Mesenchymal stem cell (in vitro differentiated cells and primary cell): ENCODE measurements at regions not wholly inside any gene's neighbourhood (a gene's known extent, or its start where the extent isn't known, plus 50 kb on each side); places are given as distances from the start of the nearest gene placed in this dataset.

Experiments used
- DNase-seq: peaks from one replicate; pipeline ENCODE4 v3.0.0-alpha.2; 2013
- H2AFZ ChIP-seq: one replicate; pipeline ENCODE4 v1.6.1; 2013; ENCODE audit warnings: low read depth, mild to moderate bottlenecking, control low read depth, inconsistent platforms, low read length, moderate library complexity
- H2AK5ac ChIP-seq: 2 replicates; pipeline ENCODE4 v1.6.1; 2013; ENCODE audit warnings: low read length, moderate library complexity, mild to moderate bottlenecking, inconsistent platforms; ENCODE audit not compliant: severe bottlenecking
- H2BK120ac ChIP-seq: one replicate; pipeline ENCODE4 v1.6.1; 2013; ENCODE audit warnings: low read depth, mild to moderate bottlenecking, inconsistent platforms, low read length, moderate library complexity
- H2BK12ac ChIP-seq, 2 experiments: one replicate each; pipeline ENCODE4 v1.6.1; 2013; ENCODE audit warnings: inconsistent platforms in 2 of 2, low read length in 2 of 2, mild to moderate bottlenecking in 2 of 2, moderate library complexity in 2 of 2, control low read depth in 1 of 2
- H2BK15ac ChIP-seq: one replicate; pipeline ENCODE4 v1.6.1; 2013; ENCODE audit warnings: mild to moderate bottlenecking, low read depth, inconsistent platforms; ENCODE audit not compliant: poor library complexity, severe bottlenecking
- H2BK5ac ChIP-seq: 2 replicates; pipeline ENCODE4 v1.6.1; 2013; ENCODE audit warnings: low read depth, mild to moderate bottlenecking, low read length, control low read depth, inconsistent platforms; ENCODE audit not compliant: poor library complexity, severe bottlenecking
- H3K14ac ChIP-seq, 2 experiments: one replicate each; pipeline ENCODE4 v1.6.1; 2013; ENCODE audit warnings: inconsistent platforms in 2 of 2, low read length in 2 of 2, control low read depth in 1 of 2, mild to moderate bottlenecking in 1 of 2, moderate library complexity in 1 of 2
- H3K18ac ChIP-seq, 2 experiments: one replicate each; pipeline ENCODE4 v1.6.1; 2013; ENCODE audit warnings: inconsistent platforms in 2 of 2, low read length in 2 of 2, control low read depth in 1 of 2, low read depth in 1 of 2, mild to moderate bottlenecking in 1 of 2
- H3K23ac ChIP-seq, 2 experiments: one replicate each; pipeline ENCODE4 v1.6.1; 2013; ENCODE audit warnings: inconsistent platforms in 2 of 2, low read length in 2 of 2, mild to moderate bottlenecking in 2 of 2, moderate library complexity in 2 of 2, control low read depth in 1 of 2
- H3K27ac ChIP-seq: 2 replicates; pipeline ENCODE4 v1.5.1; 2013; ENCODE audit warnings: mild to moderate bottlenecking, moderate library complexity, low read length, control low read depth, inconsistent platforms; ENCODE audit not compliant: poor library complexity, severe bottlenecking
- H3K27me3 ChIP-seq, 2 experiments: 2 replicates each; pipeline versions ENCODE4 v1.6.1 to v1.7.0; 2013; ENCODE audit warnings: low read length in 2 of 2, mild to moderate bottlenecking in 2 of 2, moderate library complexity in 2 of 2, control low read depth in 1 of 2, inconsistent platforms in 1 of 2; ENCODE audit not compliant: control insufficient read depth in 1 of 2, insufficient read depth in 1 of 2
- H3K36me3 ChIP-seq, 2 experiments: 2 replicates each; pipeline versions ENCODE4 v1.6.1 to v1.7.0; 2013; ENCODE audit warnings: low read length in 2 of 2, control low read depth in 1 of 2, inconsistent platforms in 1 of 2, low read depth in 1 of 2, mild to moderate bottlenecking in 1 of 2; ENCODE audit not compliant: insufficient read depth in 2 of 2, control insufficient read depth in 1 of 2
- H3K4ac ChIP-seq, 2 experiments: one replicate each; pipeline ENCODE4 v1.6.1; 2013; ENCODE audit warnings: inconsistent platforms in 2 of 2, low read length in 2 of 2, mild to moderate bottlenecking in 2 of 2, moderate library complexity in 2 of 2, control low read depth in 1 of 2, low read depth in 1 of 2
- H3K4me1 ChIP-seq: 2 replicates; pipeline ENCODE4 v1.6.1; 2013; ENCODE audit warnings: low read depth, low read length, control low read depth; ENCODE audit not compliant: control insufficient read depth, insufficient read depth
- H3K4me2 ChIP-seq: 2 replicates; pipeline ENCODE4 v1.6.1; 2013; ENCODE audit warnings: low read length, mild to moderate bottlenecking, inconsistent platforms; ENCODE audit not compliant: poor library complexity, severe bottlenecking
- H3K4me3 ChIP-seq, 2 experiments: 2 replicates each; pipeline versions ENCODE4 v1.5.1 to v1.7.0; 2013; ENCODE audit warnings: low read length in 2 of 2, mild to moderate bottlenecking in 2 of 2, control low read depth in 1 of 2, low read depth in 1 of 2; ENCODE audit not compliant: insufficient read depth in 1 of 2
- H3K79me1 ChIP-seq: replicated peaks from 2 replicates; pipeline ENCODE4 v1.6.1; 2013; ENCODE audit warnings: mild to moderate bottlenecking, control low read depth, low read length, inconsistent platforms; ENCODE audit not compliant: poor library complexity, severe bottlenecking
- H3K9ac ChIP-seq: 2 replicates; pipeline ENCODE4 v1.7.0; 2013; ENCODE audit warnings: mild to moderate bottlenecking, low read length, moderate library complexity
- H3K9me3 ChIP-seq: 2 replicates; pipeline ENCODE4 v1.7.0; 2013; ENCODE audit warnings: mild to moderate bottlenecking, low read length; ENCODE audit not compliant: control insufficient read depth
- H4K8ac ChIP-seq: one replicate; pipeline ENCODE4 v1.6.1; 2013; ENCODE audit warnings: inconsistent platforms, mild to moderate bottlenecking, low read length, moderate library complexity
- H4K91ac ChIP-seq: one replicate; pipeline ENCODE4 v1.6.1; 2013; ENCODE audit warnings: mild to moderate bottlenecking, low read length, inconsistent platforms
- WGBS: methylation state at CpG from one replicate; pipeline ENCODE4 v1.1.7; 2013; ENCODE audit warnings: mixed read lengths; 5-methylcytosine and 5-hydroxymethylcytosine counted together

DNA sequence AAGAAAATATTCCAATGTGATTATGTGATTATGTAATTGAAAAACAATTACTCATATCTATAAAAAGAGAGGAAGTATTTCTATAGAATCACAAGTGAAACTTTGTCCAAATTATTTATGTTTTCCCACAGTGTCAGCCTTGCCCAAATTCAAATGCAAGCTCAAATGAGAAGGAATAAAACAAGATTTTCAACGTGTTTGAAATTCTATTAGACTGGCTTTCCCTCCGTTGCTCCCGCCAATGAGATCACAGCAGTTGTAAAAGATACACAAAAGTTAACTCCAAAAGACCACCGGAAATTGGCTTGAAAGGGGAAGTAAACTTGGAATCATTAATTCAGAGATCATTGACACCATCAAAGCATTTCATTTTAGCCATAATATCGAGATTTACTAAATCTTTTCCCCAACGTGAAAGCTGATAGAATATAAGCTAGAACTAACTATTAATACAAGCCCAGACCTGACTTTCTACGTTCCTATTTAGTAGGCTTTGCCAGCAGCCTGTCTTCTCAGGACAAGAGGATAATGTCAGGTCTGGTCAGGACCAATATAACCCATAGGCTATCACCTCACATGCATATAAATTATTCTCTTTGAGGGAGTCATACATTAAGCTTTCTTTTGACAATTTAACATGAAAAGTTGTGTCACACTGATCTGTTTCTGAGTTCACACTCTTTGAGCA, 222.6 kb upstream of the CHAC2 start:
- Histone ChIP-seq H3K27ac (no peak overlapping the region), H3K4me3 (no peak overlapping the region), H3K4ac (no peak overlapping the region), H3K36me3 (no peaks in the 10 kb centered on the region), H4K91ac (no peak overlapping the region), H2BK12ac (no peak overlapping the region), H3K9ac (no peak overlapping the region), H4K8ac (no peak overlapping the region), H2BK15ac (no peak overlapping the region), H3K4me1 (no peaks in the 10 kb centered on the region), H2BK120ac (no peak overlapping the region), H3K23ac (no peak overlapping the region), H3K9me3 (peaks cover 8% of the 10 kb centered on the region), H3K18ac (no peak overlapping the region), H3K14ac (no peak overlapping the region), H3K4me2 (no peak overlapping the region), H2BK5ac (no peak overlapping the region), H3K27me3 (no peaks in the 10 kb centered on the region), H2AFZ (no peak overlapping the region), H2AK5ac (no peak overlapping the region), H3K79me1 (no peaks in the 10 kb centered on the region)
- no peak for DNase-seq
- 82% methylated on average over 7 of the region's 7 CpGs for WGBS

DNA sequence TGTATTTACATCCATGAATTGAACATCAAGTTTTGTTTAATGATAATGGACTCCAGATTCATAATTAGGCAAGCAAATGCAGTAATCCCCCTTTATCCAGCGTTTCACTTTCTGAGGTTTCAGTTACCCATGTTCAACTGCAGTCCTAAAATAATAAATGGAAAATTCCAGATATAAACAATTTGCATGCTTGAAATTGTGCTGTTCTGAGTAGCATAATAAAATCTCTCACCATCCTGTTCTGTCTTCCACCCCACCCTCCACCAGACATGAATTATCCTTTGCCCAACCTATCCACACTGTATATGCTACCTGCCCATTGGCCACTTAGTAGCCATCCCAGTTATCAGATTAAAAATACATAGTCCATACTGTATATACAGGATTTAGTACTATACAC, 224.5 kb upstream of the CHAC2 start:
- Histone ChIP-seq H3K4ac (no peak overlapping the region), H3K18ac (no peak overlapping the region), H2BK12ac (no peak overlapping the region), H4K8ac (no peak overlapping the region), H2BK5ac (no peak overlapping the region), H3K14ac (no peak overlapping the region), H2AFZ (no peak overlapping the region), H3K9me3 (peaks cover 8% of the 10 kb centered on the region), H3K27me3 (no peaks in the 10 kb centered on the region), H4K91ac (no peak overlapping the region), H3K23ac (no peak overlapping the region), H3K4me1 (no peaks in the 10 kb centered on the region), H3K4me3 (no peak overlapping the region), H2BK120ac (no peak overlapping the region), H2AK5ac (no peak overlapping the region), H2BK15ac (no peak overlapping the region), H3K79me1 (no peaks in the 10 kb centered on the region), H3K9ac (no peak overlapping the region), H3K27ac (no peak overlapping the region), H3K4me2 (no peak overlapping the region), H3K36me3 (no peaks in the 10 kb centered on the region)
- no CpG with 5 or more reads among the region's 1 CpG for WGBS
- DNase-seq: no peak

DNA sequence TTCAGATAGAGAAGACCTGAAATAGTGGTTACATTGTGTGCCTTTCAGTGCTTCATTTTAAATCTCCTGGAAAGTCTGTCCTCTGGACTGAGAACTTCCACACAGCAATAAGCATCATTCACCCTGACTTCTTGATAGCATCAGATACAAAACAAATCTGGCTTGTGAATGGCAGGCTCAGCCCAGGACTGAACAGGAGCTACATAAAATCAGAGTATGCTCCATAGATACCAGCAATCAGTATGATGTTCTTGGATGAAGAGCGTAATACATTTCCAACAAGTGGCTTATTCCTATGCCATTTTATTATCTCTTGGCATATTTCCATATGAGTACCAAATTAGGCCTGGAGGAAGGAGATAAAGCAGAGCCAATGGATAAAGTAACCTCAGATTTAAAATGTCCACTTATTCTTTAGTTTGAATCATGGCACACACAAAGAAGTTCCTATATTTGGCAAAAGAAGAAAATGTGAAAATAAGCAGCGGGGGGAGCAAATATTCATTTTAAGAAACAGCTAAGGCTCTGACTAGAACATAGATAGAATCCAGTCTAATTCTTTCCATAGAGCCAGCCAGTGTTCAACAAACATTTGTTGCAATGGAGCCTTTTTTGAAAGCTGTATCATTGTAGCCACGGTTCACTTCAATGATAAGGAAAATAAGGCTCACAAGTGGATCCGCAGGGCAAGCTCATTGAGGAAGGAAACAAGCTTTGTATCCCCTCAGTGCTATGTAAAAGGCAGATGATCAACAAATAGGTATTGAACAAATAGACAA, 230.8 kb upstream of the CHAC2 start:
- no peak overlapping the region for H2BK5ac ChIP-seq
- no peak overlapping the region for H2AFZ ChIP-seq
- no peak overlapping the region for H3K18ac ChIP-seq
- H3K23ac ChIP-seq: no peak overlapping the region
- no peak overlapping the region for H3K27ac ChIP-seq
- no peak overlapping the region for H2BK120ac ChIP-seq
- no peaks in the 10 kb centered on the region for H3K36me3 ChIP-seq
- no peaks in the 10 kb centered on the region for H3K79me1 ChIP-seq
- WGBS: 97% methylated on average over 2 of the region's 4 CpGs
- no peak overlapping the region for H4K91ac ChIP-seq
- H3K4me2 ChIP-seq: no peak overlapping the region
- no peak overlapping the region for H2BK15ac ChIP-seq
- no peak overlapping the region for H3K14ac ChIP-seq
- H3K27me3 ChIP-seq: no peaks in the 10 kb centered on the region
- H3K4ac ChIP-seq: no peak overlapping the region
- DNase-seq: no peak
- no peaks in the 10 kb centered on the region for H3K4me1 ChIP-seq
- no peak overlapping the region for H4K8ac ChIP-seq
- peaks cover 12% of the 10 kb centered on the region for H3K9me3 ChIP-seq
- no peak overlapping the region for H2BK12ac ChIP-seq
- H3K9ac ChIP-seq: no peak overlapping the region
- H3K4me3 ChIP-seq: no peak overlapping the region
- H2AK5ac ChIP-seq: no peak overlapping the region

GRCh38 chr2:53535234-53535840, 232.3 kb upstream of the CHAC2 start:
- H4K91ac ChIP-seq: no peak overlapping the region
- no peaks in the 10 kb centered on the region for H3K36me3 ChIP-seq
- H2BK5ac ChIP-seq: no peak overlapping the region
- no peak overlapping the region for H3K9ac ChIP-seq
- no peak overlapping the region for H3K27ac ChIP-seq
- H3K23ac ChIP-seq: no peak overlapping the region
- no peak overlapping the region for H4K8ac ChIP-seq
- H2BK120ac ChIP-seq: no peak overlapping the region
- H2BK12ac ChIP-seq: no peak overlapping the region
- no peak overlapping the region for H2AFZ ChIP-seq
- H3K4me2 ChIP-seq: no peak overlapping the region
- no peak overlapping the region for H3K14ac ChIP-seq
- H3K18ac ChIP-seq: no peak overlapping the region
- no peak overlapping the region for H2AK5ac ChIP-seq
- no peaks in the 10 kb centered on the region for H3K79me1 ChIP-seq
- H3K9me3 ChIP-seq: peaks cover 11% of the 10 kb centered on the region
- no peak for DNase-seq
- 90% methylated on average over 4 of the region's 4 CpGs for WGBS
- no peak overlapping the region for H3K4ac ChIP-seq
- no peak overlapping the region for H2BK15ac ChIP-seq
- no peaks in the 10 kb centered on the region for H3K27me3 ChIP-seq
- H3K4me1 ChIP-seq: no peaks in the 10 kb centered on the region
- H3K4me3 ChIP-seq: no peak overlapping the region
